ENCODE measurements at regions not wholly inside any gene's neighbourhood (a gene's known extent, or its start where the extent isn't known, plus 50 kb on each side); places are given as distances from the start of the nearest gene placed in this dataset.
"Not testable (repeated sequence)": the region's sequence is repeated elsewhere in the genome, so short reads cannot be mapped to it uniquely, and the experiment has no call there.

- DNase-seq (ENCODE audit: low read depth in 2 of 2), result no peak
Measured at GRCh38 chr4:23533859-23534258, 356.0 kb downstream of the PPARGC1A start.

- DNase-seq (ENCODE audit: low read depth in 2 of 2), result no peak
Measured at GRCh38 chr4:23516716-23517115, 373.1 kb downstream of the PPARGC1A start.

GRCh38 chr4:23504083-23504482, 385.8 kb downstream of the PPARGC1A start:
- DNase-seq (ENCODE audit: low read depth in 2 of 2), result no peak

GRCh38 chr4:23500894-23501449, 388.9 kb downstream of the PPARGC1A start:
- no peak for DNase-seq (ENCODE audit: low read depth in 2 of 2)

- DNase-seq (ENCODE audit: low read depth in 2 of 2), result no peak
Measured at GRCh38 chr4:23485801-23486200, 404.0 kb downstream of the PPARGC1A start.

GRCh38 chr4:23484689-23485088, 405.2 kb downstream of the PPARGC1A start:
- no peak for DNase-seq (ENCODE audit: low read depth in 2 of 2)

GRCh38 chr4:23483320-23483960, 406.4 kb downstream of the PPARGC1A start:
- DNase-seq (ENCODE audit: low read depth in 2 of 2), result no peak

GRCh38 chr4:23481566-23481965, 408.3 kb downstream of the PPARGC1A start:
- no peak for DNase-seq (ENCODE audit: low read depth in 2 of 2)

GRCh38 chr4:23477905-23478304, 411.9 kb downstream of the PPARGC1A start:
- DNase-seq (ENCODE audit: low read depth in 2 of 2), result no peak

GRCh38 chr4:23476515-23477090, 413.2 kb downstream of the PPARGC1A start:
- no peak for DNase-seq (ENCODE audit: low read depth in 2 of 2)

- no peak for DNase-seq (ENCODE audit: low read depth in 2 of 2)
Measured at GRCh38 chr4:23463071-23463470, 426.8 kb downstream of the PPARGC1A start.

GRCh38 chr4:23458054-23458453, 431.8 kb downstream of the PPARGC1A start:
- DNase-seq (ENCODE audit: low read depth in 2 of 2), result no peak

GRCh38 chr4:23456864-23457263, 433.0 kb downstream of the PPARGC1A start:
- no peak for DNase-seq (ENCODE audit: low read depth in 2 of 2)

- no peak for DNase-seq (ENCODE audit: low read depth in 2 of 2)
Measured at GRCh38 chr4:23455456-23456158, 434.2 kb downstream of the PPARGC1A start.

- no peak for DNase-seq (ENCODE audit: low read depth in 2 of 2)
Measured at GRCh38 chr4:23441530-23442069, 448.2 kb downstream of the PPARGC1A start.

GRCh38 chr4:23438764-23439163, 451.1 kb downstream of the PPARGC1A start:
- DNase-seq (ENCODE audit: low read depth in 2 of 2), result no peak

- no peak for DNase-seq (ENCODE audit: low read depth in 2 of 2)
Measured at GRCh38 chr4:23429497-23429896, 460.4 kb downstream of the PPARGC1A start.

- no peak for DNase-seq (ENCODE audit: low read depth in 2 of 2)
Measured at GRCh38 chr4:23425570-23425969, 464.3 kb downstream of the PPARGC1A start.

- DNase-seq (ENCODE audit: low read depth in 2 of 2), result no peak
Measured at GRCh38 chr4:23423540-23423939, 466.3 kb downstream of the PPARGC1A start.

GRCh38 chr4:23422878-23423277, 467.0 kb downstream of the PPARGC1A start:
- DNase-seq (ENCODE audit: low read depth in 2 of 2), result no peak

- no peak for DNase-seq (ENCODE audit: low read depth in 2 of 2)
Measured at GRCh38 chr4:23413631-23414030, 476.2 kb downstream of the PPARGC1A start.

GRCh38 chr4:23412701-23413100, 477.1 kb downstream of the PPARGC1A start:
- no peak for DNase-seq (ENCODE audit: low read depth in 2 of 2)

GRCh38 chr4:23408913-23409312, 480.9 kb downstream of the PPARGC1A start:
- DNase-seq (ENCODE audit: low read depth in 2 of 2), result not testable (repeated sequence)
